ENCODE measurements at regions not wholly inside any gene's neighbourhood (a gene's known extent, or its start where the extent isn't known, plus 50 kb on each side); places are given as distances from the start of the nearest gene placed in this dataset.

GRCh38 chr10:78718032-78718572, 350.7 kb upstream of the ZMIZ1 start (continued):
- TF ChIP-seq TAF1 (IDR thresholded peaks at IDR 0.05; ENCODE audit: borderline replicate concordance, low read depth, low read length): no peak
- no peak for TF ChIP-seq RCOR1 (IDR thresholded peaks at IDR 0.05; ENCODE audit: low read length)
- TF ChIP-seq, protein P1, sequence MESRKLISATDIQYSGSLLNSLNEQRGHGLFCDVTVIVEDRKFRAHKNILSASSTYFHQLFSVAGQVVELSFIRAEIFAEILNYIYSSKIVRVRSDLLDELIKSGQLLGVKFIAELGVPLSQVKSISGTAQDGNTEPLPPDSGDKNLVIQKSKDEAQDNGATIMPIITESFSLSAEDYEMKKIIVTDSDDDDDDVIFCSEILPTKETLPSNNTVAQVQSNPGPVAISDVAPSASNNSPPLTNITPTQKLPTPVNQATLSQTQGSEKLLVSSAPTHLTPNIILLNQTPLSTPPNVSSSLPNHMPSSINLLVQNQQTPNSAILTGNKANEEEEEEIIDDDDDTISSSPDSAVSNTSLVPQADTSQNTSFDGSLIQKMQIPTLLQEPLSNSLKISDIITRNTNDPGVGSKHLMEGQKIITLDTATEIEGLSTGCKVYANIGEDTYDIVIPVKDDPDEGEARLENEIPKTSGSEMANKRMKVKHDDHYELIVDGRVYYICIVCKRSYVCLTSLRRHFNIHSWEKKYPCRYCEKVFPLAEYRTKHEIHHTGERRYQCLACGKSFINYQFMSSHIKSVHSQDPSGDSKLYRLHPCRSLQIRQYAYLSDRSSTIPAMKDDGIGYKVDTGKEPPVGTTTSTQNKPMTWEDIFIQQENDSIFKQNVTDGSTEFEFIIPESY (IDR thresholded peaks at IDR 0.05; ENCODE audit: borderline replicate concordance, low read depth): no peak
- TF ChIP-seq SIN3A (IDR thresholded peaks at IDR 0.05; ENCODE audit: borderline replicate concordance, low read depth, low read length): no peak
- no peak for TF ChIP-seq CHD2 (IDR thresholded peaks at IDR 0.05; ENCODE audit: low read length, partially characterized antibody)
- TF ChIP-seq SMC3 (IDR thresholded peaks at IDR 0.05; ENCODE audit: low read depth, low read length): no peak
- TF ChIP-seq FOSL2 (IDR thresholded peaks at IDR 0.05; ENCODE audit: borderline replicate concordance, low read depth): no peak
- no peak for TF ChIP-seq YY1 (IDR thresholded peaks at IDR 0.05; ENCODE audit: low read depth)

- POLR2A ChIA-PET: no interaction called here
- Histone ChIP-seq H4K20me1 (ENCODE audit: insufficient read depth) (no peaks in the 10 kb centered on the region), H3K4me3 (ENCODE audit: low read depth in 2 of 2, low read length in 1 of 2) (no peak overlapping the region), H3K79me2 (ENCODE audit: insufficient read depth) (no peaks in the 10 kb centered on the region), H3K9me2 (no peaks in the 10 kb centered on the region), H3K27ac (ENCODE audit: low read depth in 2 of 2, low read length in 1 of 2) (no peak overlapping the region), H3K9me3 (no peaks in the 10 kb centered on the region), H3K36me3 (replicated peaks in 1 of 2; ENCODE audit: control insufficient read depth in 1 of 2, insufficient read depth in 2 of 2, low read length in 1 of 2) (no peaks in the 10 kb centered on the region), H2AFZ (ENCODE audit: low read depth) (no peak overlapping the region), H3K27me3 (ENCODE audit: insufficient read depth) (no peaks in the 10 kb centered on the region), H3K4me1 (ENCODE audit: control insufficient read depth in 1 of 2, insufficient read depth in 2 of 2, low read depth in 1 of 2, low read length in 1 of 2) (no peaks in the 10 kb centered on the region), H3K9ac (no peak overlapping the region), H3K4me2 (no peak overlapping the region), H3F3A (replicated peaks; ENCODE audit: insufficient read depth) (no peaks in the 10 kb centered on the region)
- WGBS (ENCODE audit: low lambda C conversion rate): 74% methylated on average over 9 of the region's 10 CpGs
- no peak for TF ChIP-seq MXI1 (IDR thresholded peaks at IDR 0.05; ENCODE audit: low read depth, low read length)
- no peak for TF ChIP-seq ELF1 (IDR thresholded peaks at IDR 0.05)
- no peak for TF ChIP-seq NFIC (IDR thresholded peaks at IDR 0.05; ENCODE audit: borderline replicate concordance)
- TF ChIP-seq CHD2 (IDR thresholded peaks at IDR 0.05; ENCODE audit: low read length, partially characterized antibody): no peak
- no peak for TF ChIP-seq POLR2AphosphoS5 (IDR thresholded peaks at IDR 0.05; ENCODE audit: low read depth, low read length)
- no peak for TF ChIP-seq TEAD4 (IDR thresholded peaks at IDR 0.05; ENCODE audit: borderline replicate concordance, insufficient read depth)
- TF ChIP-seq JUND (IDR thresholded peaks at IDR 0.05): no peak
- TF ChIP-seq FOXM1 (IDR thresholded peaks at IDR 0.05; ENCODE audit: low read depth): no peak
- TF ChIP-seq REST (IDR thresholded peaks at IDR 0.05; ENCODE audit: low read depth, low read length): no peak
- no peak for TF ChIP-seq RXRA (IDR thresholded peaks at IDR 0.05; ENCODE audit: borderline replicate concordance, low read depth)
- no peak for TF ChIP-seq FOXJ3 (CRISPR knock-in tag; IDR thresholded peaks at IDR 0.05)
- no peak for TF ChIP-seq GATA2 (CRISPR knock-in tag; IDR thresholded peaks at IDR 0.05)
- TF ChIP-seq, protein P1 (IDR thresholded peaks at IDR 0.05; ENCODE audit: borderline replicate concordance, low read depth): no peak
- TF ChIP-seq TCF12 (IDR thresholded peaks at IDR 0.05): no peak
- TF ChIP-seq CTCF (IDR thresholded peaks at IDR 0.05): no peak
- no peak for TF ChIP-seq EP300 (IDR thresholded peaks at IDR 0.05; ENCODE audit: borderline replicate concordance in 1 of 2, low read depth in 1 of 2, low read length in 1 of 2)
- DNase-seq: no peak
- CTCF ChIA-PET: no interaction called here
Observed at GRCh38 chr10:78719276-78719675, 349.5 kb upstream of the ZMIZ1 start.
